OCI-LY1 (cell line): ENCODE measurements at regions not wholly inside any gene's neighbourhood (a gene's known extent, or its start where the extent isn't known, plus 50 kb on each side); places are given as distances from the start of the nearest gene placed in this dataset.

Experiments used
- EZH2 ChIP-seq: fragments of 200-600 bp; sonication (generic), shearing (Covaris generic); IDR thresholded peaks from 2 replicates; pipeline ENCODE4 v1.8.0; 2017; ENCODE audit warnings: borderline replicate concordance, mixed run types, mild to moderate bottlenecking, antibody characterized with exemption, low read length, moderate library complexity, mixed read lengths
- TF ChIP-seq, protein P1 (sequence below): fragments of 200-600 bp; sonication (generic), shearing (Covaris generic); IDR thresholded peaks from 2 replicates; pipeline ENCODE4 v1.5.1; 2017; ENCODE audit warnings: mild to moderate bottlenecking, antibody characterized with exemption, low read length, moderate library complexity, mixed read lengths

DNA sequence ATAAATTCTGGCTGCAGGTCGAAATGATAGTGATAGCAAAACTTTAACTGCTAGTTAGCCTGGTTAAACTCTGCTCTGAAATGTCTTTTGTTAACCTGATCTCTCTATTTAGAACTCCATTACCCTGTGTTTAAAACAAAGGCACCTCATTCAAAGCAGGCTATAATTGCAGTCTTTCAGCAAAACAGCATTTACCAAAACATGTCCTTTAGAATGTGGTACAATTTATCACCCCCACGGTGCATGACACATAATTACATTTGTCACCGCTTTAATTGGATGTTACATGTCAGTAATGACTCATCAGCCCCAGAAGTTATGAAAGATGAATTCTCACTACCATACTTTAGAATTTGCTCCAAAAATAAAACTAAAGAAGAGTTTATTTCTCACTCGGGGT, 295.4 kb downstream of the TOX3 start:
- TF ChIP-seq, protein P1, sequence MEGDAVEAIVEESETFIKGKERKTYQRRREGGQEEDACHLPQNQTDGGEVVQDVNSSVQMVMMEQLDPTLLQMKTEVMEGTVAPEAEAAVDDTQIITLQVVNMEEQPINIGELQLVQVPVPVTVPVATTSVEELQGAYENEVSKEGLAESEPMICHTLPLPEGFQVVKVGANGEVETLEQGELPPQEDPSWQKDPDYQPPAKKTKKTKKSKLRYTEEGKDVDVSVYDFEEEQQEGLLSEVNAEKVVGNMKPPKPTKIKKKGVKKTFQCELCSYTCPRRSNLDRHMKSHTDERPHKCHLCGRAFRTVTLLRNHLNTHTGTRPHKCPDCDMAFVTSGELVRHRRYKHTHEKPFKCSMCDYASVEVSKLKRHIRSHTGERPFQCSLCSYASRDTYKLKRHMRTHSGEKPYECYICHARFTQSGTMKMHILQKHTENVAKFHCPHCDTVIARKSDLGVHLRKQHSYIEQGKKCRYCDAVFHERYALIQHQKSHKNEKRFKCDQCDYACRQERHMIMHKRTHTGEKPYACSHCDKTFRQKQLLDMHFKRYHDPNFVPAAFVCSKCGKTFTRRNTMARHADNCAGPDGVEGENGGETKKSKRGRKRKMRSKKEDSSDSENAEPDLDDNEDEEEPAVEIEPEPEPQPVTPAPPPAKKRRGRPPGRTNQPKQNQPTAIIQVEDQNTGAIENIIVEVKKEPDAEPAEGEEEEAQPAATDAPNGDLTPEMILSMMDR, result no peak
- TF ChIP-seq EZH2, result no peak
